ENCODE measurements at regions not wholly inside any gene's neighbourhood (a gene's known extent, or its start where the extent isn't known, plus 50 kb on each side); places are given as distances from the start of the nearest gene placed in this dataset.
"Not testable (repeated sequence)": the region's sequence is repeated elsewhere in the genome, so short reads cannot be mapped to it uniquely, and the experiment has no call there.

DNA sequence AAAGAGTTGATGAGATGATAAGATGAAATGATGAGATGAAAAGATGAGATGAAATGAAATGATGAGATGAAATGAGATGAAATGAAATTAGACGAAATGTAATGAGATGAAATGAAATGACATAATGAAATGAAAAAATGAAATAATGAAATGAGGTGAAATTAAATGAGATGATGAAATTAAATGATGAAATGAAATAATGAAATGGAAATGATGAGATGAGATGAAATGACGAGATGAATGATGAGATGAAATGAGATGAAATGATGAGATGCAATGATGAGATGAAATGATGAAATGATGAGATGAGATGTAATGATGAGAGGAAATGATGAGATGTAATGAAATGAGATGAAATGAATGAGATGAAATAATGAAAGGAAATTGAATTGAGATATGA, 339.3 kb upstream of the PLGLB1 start:
- not testable (repeated sequence) for DNase-seq

DNA sequence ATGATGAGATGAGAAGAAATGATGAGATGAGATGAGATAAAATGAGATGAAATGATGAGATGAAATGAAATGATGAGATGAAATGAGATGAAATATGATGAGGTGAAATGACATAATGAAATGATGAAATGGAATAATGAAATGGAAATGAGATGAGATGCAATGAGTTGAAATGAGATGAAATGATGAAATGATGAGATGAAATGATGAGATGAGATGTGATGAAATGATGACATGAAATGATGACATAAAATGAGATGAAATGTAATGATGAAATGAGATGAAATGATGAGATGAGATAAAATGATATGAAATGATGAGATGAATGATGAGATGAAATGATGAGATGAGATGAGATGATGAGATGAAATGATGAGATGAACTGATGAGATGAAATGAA, 340.2 kb upstream of the PLGLB1 start:
- DNase-seq = not testable (repeated sequence)

DNA sequence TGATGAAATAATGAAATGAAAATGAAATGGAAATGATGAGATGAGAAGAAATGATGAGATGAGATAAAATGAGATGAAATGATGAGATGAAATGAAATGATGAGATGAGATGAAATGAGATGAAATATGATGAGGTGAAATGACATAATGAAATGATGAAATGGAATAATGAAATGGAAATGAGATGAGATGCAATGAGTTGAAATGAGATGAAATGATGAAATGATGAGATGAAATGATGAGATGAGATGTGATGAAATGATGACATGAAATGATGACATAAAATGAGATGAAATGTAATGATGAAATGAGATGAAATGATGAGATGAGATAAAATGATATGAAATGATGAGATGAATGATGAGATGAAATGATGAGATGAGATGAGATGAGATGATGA, 342.7 kb upstream of the PLGLB1 start:
- not testable (repeated sequence) for DNase-seq

DNA sequence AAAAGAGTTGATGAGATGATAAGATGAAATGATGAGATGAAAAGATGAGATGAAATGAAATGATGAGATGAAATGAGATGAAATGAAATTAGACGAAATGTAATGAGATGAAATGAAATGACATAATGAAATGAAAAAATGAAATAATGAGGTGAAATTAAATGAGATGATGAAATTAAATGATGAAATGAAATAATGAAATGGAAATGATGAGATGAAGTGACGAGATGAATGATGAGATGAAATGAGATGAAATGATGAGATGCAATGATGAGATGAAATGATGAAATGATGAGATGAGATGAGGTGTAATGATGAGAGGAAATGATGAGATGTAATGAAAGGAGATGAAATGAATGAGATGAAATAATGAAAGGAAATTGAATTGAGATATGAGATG, 343.4 kb upstream of the PLGLB1 start:
- DNase-seq = not testable (repeated sequence)

DNA sequence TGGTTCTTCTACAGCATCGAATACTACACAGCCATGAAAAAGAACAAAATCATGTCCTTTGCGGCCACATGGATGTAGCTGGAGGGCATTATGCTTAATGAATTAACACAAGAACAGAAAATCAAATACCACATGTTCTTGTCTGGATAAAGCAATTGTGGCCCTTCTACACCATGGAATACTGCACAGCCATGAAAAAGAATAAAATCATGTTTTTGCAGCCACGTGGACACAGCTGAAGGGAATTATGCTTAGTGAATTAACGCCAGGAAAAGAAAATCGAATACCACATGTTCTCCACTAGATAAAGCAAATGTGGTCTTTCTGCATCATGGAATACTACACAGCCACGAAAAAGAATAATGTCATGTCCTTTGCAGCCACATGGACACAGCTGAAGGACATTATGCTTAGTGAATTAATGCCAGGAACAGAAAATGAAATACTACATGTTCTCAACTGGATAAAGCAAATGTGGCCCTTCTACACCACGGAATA, 361.8 kb upstream of the PLGLB2 start:
- not testable (repeated sequence) for DNase-seq

DNA sequence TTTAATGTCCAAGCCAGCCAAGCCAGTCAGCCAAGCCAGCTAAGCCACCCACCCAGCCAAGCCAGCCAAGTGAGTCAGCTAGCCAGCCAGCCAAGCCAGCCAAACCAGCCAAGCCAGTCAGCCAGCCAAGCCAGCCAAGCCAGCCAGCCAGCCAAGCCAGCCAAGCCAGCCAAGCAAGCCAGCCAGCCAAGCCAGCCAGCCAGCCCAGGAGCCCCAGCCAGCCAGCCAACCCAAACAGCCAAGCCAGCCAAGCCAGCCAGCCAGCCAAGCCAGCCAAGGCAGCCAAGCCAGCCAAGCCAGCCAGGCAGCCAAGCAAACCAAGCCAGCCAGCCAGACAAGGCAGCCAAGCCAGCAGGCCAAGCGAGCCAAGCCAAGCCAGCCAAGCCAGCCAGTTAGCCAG, 352.1 kb upstream of the PLGLB2 start:
- DNase-seq = not testable (repeated sequence)

DNA sequence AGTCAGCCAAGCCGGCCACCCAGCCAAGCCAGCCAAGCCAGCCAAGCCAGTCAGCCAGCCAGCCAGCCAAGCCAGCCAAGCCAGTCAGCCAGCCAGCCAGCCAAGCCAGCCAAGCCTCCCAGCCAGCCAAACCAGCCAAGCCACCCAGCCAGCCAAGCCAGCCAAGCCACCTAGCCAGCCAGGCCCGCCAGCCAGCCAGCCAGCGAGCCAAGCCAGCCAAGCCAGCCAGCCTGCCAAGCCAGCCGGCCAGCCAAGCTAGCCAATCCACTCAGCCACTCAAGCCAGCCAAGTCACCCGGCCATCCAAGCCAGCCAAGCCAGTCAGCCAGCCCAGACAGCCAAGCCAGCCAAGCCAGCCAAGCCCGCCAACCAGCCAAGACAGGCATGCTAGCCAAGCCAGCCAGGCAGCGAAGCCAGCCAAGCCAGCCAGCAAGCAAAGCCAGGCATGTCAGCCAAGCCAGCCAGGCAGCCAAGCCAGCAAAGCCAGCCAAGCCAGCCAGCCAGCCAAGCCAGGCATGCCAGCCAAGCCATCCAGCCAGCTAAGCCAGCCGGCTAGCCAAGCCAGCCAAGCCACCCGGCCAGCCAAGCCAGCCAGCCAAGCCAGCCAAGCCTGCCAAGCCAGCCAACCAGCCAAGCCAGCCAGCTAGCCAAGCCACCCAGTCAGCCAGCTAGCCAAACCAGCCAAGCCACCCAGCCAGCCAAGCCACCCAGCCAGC, 351.2 kb upstream of the PLGLB2 start:
- DNase-seq = not testable (repeated sequence)

DNA sequence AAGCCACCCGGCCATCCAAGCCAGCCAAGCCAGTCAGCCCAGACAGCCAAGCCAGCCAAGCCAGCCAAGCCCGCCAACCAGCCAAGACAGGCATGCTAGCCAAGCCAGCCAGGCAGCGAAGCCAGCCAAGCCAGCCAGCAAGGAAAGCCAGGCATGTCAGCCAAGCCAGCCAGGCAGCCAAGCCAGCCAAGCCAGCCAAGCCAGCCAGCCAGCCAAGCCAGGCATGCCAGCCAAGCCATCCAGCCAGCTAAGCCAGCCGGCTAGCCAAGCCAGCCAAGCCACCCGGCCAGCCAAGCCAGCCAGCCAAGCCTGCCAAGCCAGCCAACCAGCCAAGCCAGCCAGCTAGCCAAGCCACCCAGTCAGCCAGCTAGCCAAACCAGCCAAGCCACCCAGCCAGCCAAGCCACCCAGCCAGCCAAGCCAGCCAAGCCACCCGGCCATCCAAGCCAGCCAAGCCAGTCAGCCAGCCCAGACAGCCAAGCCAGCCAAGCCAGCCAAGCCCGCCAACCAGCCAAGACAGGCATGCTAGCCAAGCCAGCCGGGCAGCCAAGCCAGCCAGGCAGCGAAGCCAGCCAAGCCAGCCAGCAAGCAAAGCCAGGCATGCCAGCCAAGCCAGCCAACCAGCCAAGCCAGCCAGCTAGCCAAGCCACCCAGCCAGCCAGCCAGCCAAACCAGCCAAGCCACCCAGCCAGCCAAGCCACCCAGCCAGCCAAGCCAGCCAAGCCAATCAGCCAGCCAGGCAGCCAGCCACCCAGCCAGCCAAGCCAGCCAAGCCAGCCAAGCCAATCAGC, 350.4 kb upstream of the PLGLB2 start:
- not testable (repeated sequence) for DNase-seq

DNA sequence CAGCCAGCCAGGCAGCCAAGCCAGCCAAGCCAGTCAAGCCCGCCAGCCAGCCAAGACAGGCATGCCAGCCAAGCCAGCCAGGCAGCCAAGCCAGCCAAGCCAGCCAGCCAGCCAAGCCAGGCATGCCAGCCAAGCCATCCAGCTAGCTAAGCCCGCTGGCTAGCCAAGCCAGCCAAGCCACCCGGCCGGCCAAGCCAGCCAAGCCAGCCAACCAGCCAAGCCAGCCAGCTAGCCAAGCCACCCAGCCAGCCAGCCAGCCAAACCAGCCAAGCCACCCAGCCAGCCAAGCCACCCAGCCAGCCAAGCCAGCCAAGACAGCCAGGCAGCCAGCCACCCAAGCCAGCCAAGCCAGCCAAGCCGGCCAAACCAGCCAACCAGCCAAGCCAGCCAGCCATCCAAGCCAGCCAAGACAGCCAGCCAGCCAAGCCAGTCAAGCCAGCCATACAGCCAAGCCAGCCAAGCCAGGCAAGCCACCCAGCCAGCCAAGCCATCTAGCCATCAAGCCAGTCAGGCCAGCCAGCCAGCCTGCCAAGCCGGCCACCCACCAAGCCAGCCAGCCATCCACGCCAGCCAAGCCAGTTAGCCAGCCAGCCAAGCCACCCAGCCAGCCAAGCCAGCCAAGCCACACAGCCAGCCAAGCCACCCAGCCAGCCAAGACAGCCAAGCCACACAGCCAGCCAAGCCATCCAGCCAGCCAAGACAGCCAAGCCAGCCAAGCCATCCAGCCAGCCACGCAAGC, 349.2 kb upstream of the PLGLB2 start:
- not testable (repeated sequence) for DNase-seq

DNA sequence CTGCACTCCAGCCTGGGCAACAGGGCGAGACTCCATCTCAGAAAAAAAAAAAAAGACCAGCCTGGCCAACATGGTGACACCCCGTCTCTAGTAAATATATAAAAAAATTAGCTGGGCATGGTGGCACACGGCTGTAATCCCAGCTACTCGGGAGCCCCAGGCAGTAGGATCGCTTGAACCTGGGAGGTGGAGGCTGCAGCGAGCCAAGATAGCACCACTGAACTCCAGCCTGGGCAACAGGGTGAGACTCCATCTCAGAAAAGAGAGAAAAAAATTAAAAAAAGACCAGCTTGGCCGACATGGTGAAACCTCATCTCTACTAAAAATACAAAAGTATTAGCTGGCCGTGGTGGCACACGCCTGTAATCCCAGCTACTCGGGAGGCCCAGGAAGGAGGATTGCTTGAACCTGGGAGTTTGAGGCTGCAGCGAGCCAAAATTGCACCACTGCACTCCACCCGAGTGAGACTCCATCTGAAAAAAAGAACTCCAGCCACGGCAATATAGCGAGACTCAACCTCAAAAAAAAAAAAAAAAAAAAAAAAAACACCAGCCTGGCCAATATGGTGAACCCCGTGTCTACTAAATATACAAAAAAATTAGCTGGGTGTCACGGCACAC, 346.1 kb upstream of the PLGLB2 start:
- no peak for DNase-seq

DNA sequence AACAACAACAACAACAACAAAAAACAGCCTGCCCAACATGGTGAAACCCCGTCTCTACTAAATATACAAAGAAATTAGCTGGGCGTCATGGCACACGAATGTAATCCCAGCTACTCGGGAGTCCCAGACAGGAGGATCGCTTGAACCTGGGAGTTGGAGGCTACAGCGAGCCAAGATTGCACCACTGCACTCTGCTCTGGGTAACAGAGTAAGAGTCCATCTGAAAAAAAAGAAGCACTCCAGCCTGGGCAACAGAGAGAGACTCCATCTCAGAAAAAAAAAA, 344.1 kb upstream of the PLGLB2 start:
- DNase-seq = no peak

DNA sequence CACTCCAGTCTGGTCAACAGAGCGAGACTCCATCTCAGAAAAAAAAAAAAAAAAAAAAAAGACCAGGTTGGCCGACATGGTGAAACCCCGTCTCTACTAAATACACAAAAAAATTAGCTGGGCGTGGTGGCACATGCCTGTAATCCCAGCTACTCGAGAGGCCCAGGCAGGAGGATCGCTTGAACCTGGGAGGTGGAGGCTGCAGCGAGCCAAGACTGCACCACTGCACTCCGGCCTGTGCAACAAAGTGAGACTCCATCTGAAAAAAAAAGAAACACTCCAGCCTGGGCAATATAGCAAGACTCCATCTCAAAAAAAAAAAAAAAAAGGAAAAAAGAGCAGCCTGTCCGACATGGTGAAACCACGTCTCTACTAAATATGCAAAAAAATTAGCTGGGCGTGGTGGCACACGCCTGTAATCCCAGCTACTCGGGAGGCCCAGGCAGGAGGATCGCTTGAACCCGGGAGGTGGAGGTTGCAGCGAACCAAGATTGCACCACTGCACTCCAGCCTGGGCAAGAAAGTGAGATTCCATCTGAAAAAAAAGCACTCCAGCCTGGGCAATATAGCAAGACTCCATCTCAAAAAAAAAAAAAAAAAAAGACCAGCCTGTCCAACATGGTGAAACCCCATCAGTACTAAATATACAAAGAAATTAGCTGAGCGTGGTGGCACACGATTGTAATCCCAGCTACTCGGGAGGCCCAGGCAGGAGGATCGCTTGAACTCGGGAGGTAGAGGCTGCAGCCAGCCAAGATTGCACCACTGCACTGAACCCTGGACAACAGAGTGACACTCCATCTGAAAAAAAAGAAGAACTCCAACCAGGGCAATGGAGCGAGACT, 343.3 kb upstream of the PLGLB2 start:
- not testable (repeated sequence) for DNase-seq

DNA sequence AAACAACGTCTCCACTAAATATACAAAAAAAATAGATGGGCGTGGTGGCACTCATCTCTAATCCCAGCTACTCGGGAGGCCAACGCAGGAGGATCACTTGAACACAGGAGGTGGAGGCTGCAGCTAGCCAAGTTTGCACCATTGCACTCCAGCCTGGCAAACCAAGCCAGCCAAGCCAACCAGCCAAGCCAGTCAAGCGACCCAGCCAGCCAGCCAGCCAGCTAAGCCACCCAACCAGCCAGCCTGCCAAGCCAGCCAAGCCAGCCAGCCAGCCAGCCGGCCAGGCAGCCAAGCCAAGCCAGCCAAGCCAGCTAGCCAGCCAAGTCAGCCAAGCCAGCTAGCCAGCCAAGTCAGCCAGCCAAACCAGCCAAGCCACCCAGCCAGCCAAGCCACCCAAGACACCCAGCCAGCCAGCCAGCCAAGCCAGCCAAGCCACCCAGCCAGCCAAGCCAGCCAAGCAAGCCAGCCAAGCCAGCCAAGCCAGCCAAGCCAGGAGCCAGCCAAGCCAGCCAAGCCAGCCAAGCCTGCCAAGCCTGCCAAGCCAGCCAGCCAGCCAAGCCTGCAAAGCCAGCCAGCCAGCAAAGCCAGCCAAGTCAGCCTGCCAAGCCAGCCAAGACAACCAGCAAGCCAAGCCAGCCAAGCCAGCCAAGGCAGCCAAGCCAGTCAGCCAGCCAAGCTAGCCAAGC, 342.2 kb upstream of the PLGLB2 start:
- not testable (repeated sequence) for DNase-seq

DNA sequence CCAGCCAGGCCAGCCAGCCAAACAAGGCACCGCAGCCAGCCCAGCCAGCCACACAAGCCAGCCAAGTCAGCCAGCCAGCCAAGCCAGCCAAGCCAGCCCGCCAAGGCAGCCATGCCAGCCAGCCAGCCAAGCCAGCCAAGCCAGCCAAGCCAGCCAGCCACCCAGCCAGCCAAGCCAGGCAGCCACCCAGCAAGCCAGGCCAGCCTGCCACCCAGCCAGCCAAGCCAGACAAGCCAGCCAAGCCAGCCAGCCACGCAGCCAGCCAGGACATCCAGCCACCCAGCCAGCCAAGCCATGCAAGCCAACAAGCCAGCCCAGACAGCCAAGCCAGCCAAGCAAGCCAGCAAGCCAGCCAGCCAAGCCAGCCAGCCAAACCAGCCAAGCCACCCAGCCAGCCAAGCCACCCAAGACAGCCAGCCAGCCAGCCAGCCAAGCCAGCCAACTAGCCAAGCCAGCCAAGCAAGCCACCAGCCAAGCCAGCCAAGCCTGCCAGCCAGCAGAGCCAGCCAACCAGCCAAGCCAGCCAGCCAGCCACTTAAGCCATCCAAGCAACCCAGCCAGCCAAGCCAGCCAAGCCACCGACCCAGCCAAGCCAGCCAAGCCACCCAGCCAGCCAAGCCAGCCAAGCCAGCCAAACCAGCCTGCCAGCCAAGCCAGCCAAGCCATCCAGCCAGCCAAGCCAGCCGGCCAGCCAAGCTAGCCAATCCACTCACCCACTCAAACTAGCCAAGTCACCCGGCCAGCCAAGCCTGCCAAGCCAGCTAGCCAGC, 341.3 kb upstream of the PLGLB2 start:
- DNase-seq = not testable (repeated sequence)

DNA sequence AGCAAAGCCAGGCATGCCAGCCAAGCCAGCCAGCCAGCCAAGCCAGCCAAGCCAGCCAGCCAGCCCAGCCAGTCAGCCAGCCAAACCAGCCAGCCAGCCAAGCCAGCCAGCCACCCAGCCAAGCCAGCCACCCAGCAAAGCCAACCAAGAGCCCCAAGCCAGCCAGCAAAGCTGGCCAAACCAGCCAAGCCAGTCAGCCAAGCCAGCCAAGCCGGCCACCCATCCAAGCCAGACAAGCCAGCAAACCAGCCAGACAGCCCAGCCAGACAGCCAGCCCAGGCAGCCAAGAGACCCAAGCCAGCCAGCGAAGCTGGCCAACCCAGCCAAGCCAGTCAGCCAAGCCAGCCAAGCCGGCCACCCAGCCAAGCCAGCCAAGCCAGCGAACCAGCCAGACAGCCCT, 338.3 kb upstream of the PLGLB2 start:
- not testable (repeated sequence) for DNase-seq

DNA sequence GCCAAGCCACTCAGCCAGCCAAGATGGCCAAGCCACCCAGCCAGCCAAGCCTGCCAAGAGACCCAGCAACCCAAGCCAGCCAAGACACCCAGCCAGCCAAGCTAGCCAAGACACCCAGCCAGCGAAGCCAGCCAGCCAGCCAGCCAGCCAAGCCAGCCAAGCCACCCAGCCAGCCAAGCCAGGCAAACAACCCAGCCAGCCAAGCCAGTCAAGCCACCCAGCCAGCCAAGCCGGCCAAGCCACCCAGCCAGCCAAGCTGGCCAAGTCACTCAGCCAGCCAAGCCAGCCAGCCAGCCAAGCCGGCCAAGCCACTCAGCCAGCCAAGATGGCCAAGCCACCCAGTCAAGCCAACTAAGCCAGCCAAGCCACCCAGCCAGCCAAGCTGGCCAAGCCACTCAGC, 337.5 kb upstream of the PLGLB2 start:
- DNase-seq = not testable (repeated sequence)

DNA sequence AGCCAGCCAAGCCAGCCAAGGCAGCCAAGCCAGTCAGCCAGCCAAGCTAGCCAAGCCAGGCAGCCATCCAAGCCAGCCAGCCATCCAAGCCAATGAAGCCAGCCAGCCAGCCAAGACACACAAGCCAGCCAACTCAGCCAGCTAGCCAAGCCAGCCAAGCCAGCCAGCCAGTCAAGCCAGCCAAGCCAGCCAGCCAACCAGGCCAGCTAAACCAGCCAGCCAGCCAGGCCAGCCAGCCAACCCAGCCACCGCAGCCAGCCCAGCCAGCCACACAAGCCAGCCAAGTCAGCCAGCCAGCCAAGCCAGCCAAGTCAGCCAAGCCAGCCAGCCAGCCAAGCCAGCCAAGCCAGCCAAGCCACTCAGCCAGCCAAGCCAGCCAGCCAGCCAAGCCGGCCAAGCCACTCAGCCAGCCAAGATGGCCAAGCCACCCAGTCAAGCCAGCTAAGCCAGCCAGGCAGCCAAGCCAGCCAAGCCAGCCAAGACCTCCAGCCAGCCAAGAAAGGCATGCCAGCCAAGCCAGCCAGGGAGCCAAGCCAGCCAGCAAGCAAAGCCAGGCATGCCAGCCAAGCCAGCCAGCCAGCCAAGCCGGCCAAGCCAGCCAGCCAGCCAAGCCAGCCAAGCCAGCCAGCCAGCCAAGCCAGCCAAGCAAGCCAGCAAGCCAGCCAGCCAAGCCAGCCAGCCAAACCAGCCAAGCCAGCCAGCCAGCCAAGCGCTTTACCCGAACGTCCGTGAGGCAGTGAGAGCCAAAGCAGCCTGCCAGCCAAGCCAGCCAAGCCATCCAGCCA, 335.7 kb upstream of the PLGLB2 start:
- not testable (repeated sequence) for DNase-seq

DNA sequence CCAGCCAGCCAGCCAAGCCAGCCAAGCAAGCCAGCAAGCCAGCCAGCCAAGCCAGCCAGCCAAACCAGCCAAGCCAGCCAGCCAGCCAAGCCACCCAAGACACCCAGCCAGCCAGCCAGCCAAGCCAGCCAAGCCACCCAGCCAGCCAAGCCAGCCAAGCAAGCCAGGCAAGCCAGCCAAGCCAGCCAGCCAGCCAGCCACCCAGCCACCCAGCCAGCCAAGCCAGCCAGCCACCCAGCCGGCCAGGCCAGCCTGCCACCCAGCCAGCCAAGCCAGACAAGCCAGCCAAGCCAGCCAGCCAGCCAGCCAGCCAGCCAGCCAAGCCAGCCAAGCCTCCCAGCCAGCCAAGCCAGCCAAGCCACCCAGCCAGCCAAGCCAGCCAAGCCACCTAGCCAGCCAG, 333.6 kb upstream of the PLGLB2 start:
- not testable (repeated sequence) for DNase-seq

DNA sequence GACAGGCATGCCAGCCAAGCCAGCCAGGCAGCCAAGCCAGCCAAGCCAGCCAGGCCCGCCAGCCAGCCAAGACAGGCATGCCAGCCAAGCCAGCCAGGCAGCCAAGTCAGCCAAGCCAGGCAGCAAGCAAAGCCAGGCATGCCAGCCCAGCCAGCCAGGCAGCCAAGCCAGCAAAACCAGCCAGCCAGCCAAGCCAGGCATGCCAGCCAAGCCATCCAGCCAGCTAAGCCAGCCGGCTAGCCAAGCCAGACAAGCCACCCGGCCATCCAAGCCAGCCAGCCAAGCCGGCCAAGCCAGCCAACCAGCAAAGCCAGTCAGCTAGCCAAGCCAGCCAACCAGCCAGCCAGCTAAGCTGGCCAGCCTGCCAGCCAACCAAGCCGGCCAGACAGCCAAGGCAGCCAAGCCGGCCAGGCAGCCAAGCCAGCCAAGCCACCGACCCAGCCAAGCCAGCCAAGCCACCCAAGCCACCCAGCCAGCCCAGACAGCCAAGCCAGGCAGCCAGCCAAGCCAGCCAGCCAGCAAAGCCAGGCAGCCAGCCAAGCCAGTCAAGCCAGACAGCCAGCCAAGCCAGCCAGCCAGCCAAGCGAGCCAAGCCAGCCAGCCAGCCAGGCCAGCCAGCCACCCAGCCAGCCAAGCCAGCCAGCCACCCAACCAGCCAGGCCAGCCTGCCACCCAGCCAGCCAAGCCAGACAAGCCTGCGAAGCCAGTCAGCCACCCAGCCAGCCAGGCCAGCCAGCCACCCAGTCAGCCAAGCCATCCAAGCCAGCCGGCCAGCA, 332.9 kb upstream of the PLGLB2 start:
- DNase-seq = not testable (repeated sequence)
